NCI-H146 treated with DMSO at 0.1 percent for 48 hours (cell line): ENCODE measurements at regions not wholly inside any gene's neighbourhood (a gene's known extent, or its start where the extent isn't known, plus 50 kb on each side); places are given as distances from the start of the nearest gene placed in this dataset.

Experiments used
- DNase-seq: peaks from one replicate; lab custom pipeline; 2025; ENCODE audit not compliant: unreplicated experiment; lab: John Stamatoyannopoulos, UW

- no peak for DNase-seq
These were observed 51.4 kb upstream of the NPVF start for GRCh38 chr7:25279705-25280104.

GRCh38 chr7:25280181-25280580, 51.9 kb upstream of the NPVF start:
- no peak for DNase-seq

- no peak for DNase-seq
These were observed 53.9 kb upstream of the NPVF start for GRCh38 chr7:25282194-25282593.

- no peak for DNase-seq
These were observed 58.5 kb upstream of the NPVF start for GRCh38 chr7:25286756-25287155.

GRCh38 chr7:25287291-25287690, 59.0 kb upstream of the NPVF start:
- no peak for DNase-seq

- no peak for DNase-seq
These were observed 60.4 kb upstream of the NPVF start for GRCh38 chr7:25288556-25289307.

GRCh38 chr7:25289518-25289917, 61.2 kb upstream of the NPVF start:
- DNase-seq: no peak

GRCh38 chr7:25294624-25295023, 66.3 kb upstream of the NPVF start:
- DNase-seq: no peak

GRCh38 chr7:25295387-25295786, 67.1 kb upstream of the NPVF start:
- no peak for DNase-seq

GRCh38 chr7:25296086-25296485, 67.8 kb upstream of the NPVF start:
- no peak for DNase-seq

GRCh38 chr7:25297278-25297677, 69.0 kb upstream of the NPVF start:
- DNase-seq: no peak

GRCh38 chr7:25303281-25304181, 75.2 kb upstream of the NPVF start:
- DNase-seq: no peak

GRCh38 chr7:25304691-25305090, 76.4 kb upstream of the NPVF start:
- no peak for DNase-seq

GRCh38 chr7:25305831-25306230, 77.5 kb upstream of the NPVF start:
- DNase-seq: no peak

- no peak for DNase-seq
These were observed 79.3 kb upstream of the NPVF start for GRCh38 chr7:25307624-25308023.

- no peak for DNase-seq
These were observed 80.0 kb upstream of the NPVF start for GRCh38 chr7:25308246-25308645.

GRCh38 chr7:25308906-25309705, 80.8 kb upstream of the NPVF start:
- DNase-seq: no peak

- no peak for DNase-seq
These were observed 82.6 kb upstream of the NPVF start for GRCh38 chr7:25310896-25311295.

GRCh38 chr7:25311346-25311745, 83.1 kb upstream of the NPVF start:
- no peak for DNase-seq

GRCh38 chr7:25312968-25313367, 84.7 kb upstream of the NPVF start:
- DNase-seq: no peak

GRCh38 chr7:25313526-25313925, 85.2 kb upstream of the NPVF start:
- DNase-seq: no peak
